LoVo (cell line): ENCODE measurements at regions not wholly inside any gene's neighbourhood (a gene's known extent, or its start where the extent isn't known, plus 50 kb on each side); places are given as distances from the start of the nearest gene placed in this dataset.

Source experiments
- DNase-seq: peaks from one replicate; pipeline ENCODE4 v3.0.0-alpha.2; 2016; ENCODE audit warnings: low spot score

- DNase-seq, result no peak
These were observed 142.0 kb downstream of the COL6A3 start for GRCh38 chr2:237271698-237272652.
